Right lobe of liver (tissue), 4 donors: ENCODE measurements at regions not wholly inside any gene's neighbourhood (a gene's known extent, or its start where the extent isn't known, plus 50 kb on each side); places are given as distances from the start of the nearest gene placed in this dataset.

Experiments
- POLR2A ChIP-seq: fragments of 450-650 bp; IDR thresholded peaks from one replicate; pipeline ENCODE4 v1.6.1; 2017; ENCODE audit warnings: antibody characterized with exemption, mild to moderate bottlenecking
- TF ChIP-seq, protein P1 (sequence below), 4 donors: fragments of 200-600 bp in 3 of 4; fragments of 450-650 bp in 1 of 4; IDR thresholded peaks; one replicate each; pipeline versions ENCODE4 v1.5.1 to v1.8.0; 2016 to 2022; ENCODE audit warnings: antibody characterized with exemption in 4 of 4, mild to moderate bottlenecking in 2 of 4
- donor health status: DM: no; HTN: no; CAD: no.
- donor health status: DM: no; HTN: no; CAD: no.
- donor health status: DM: no; HTN: yes; CAD: no.

DNA sequence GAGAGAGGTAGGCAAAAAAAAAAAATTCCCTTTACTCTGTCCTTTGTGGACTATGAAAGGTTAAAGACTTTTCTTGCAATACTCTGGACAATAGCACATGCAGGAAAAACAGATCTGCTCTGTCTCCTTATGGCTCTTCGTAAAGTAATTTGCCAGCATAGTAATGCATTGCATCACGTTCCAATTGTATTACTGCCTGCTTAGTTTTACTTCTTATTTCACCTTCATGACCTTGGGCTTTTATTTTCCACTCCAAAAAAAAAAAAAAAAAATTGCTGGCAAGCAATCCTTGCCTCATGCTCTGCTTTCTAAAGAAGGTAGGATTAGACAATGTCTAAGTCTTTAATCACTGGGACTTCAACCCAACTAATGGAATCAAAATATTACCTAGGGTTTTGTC, 1802.7 kb downstream of the SUCLG1 start:
- TF ChIP-seq, protein P1, sequence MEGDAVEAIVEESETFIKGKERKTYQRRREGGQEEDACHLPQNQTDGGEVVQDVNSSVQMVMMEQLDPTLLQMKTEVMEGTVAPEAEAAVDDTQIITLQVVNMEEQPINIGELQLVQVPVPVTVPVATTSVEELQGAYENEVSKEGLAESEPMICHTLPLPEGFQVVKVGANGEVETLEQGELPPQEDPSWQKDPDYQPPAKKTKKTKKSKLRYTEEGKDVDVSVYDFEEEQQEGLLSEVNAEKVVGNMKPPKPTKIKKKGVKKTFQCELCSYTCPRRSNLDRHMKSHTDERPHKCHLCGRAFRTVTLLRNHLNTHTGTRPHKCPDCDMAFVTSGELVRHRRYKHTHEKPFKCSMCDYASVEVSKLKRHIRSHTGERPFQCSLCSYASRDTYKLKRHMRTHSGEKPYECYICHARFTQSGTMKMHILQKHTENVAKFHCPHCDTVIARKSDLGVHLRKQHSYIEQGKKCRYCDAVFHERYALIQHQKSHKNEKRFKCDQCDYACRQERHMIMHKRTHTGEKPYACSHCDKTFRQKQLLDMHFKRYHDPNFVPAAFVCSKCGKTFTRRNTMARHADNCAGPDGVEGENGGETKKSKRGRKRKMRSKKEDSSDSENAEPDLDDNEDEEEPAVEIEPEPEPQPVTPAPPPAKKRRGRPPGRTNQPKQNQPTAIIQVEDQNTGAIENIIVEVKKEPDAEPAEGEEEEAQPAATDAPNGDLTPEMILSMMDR (IDR thresholded peaks at IDR 0.05) = no peak
- TF ChIP-seq POLR2A = no peak
